ENCODE measurements at regions not wholly inside any gene's neighbourhood (a gene's known extent, or its start where the extent isn't known, plus 50 kb on each side); places are given as distances from the start of the nearest gene placed in this dataset.

DNA sequence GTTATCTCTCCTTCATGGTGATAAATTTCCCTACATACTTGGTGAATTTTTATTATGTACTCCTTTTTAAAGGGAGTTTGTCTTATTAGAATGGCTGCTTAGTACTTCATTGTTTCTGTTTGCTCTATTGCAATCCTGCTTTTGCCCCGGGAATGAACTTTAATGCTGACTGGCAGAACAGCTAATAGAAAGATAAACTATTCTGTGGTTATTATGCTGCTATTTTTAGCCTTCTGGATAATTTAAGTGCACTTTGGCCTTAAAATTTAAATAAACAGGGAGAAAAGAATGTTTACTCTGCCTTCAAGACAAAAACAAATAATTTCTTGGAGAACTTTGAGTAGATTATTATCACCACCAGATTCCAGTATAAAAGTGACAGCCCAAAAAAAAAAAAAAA lies 413.8 kb upstream of the CCDC54 start:
- TF ChIP-seq, protein P1, sequence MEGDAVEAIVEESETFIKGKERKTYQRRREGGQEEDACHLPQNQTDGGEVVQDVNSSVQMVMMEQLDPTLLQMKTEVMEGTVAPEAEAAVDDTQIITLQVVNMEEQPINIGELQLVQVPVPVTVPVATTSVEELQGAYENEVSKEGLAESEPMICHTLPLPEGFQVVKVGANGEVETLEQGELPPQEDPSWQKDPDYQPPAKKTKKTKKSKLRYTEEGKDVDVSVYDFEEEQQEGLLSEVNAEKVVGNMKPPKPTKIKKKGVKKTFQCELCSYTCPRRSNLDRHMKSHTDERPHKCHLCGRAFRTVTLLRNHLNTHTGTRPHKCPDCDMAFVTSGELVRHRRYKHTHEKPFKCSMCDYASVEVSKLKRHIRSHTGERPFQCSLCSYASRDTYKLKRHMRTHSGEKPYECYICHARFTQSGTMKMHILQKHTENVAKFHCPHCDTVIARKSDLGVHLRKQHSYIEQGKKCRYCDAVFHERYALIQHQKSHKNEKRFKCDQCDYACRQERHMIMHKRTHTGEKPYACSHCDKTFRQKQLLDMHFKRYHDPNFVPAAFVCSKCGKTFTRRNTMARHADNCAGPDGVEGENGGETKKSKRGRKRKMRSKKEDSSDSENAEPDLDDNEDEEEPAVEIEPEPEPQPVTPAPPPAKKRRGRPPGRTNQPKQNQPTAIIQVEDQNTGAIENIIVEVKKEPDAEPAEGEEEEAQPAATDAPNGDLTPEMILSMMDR (IDR thresholded peaks at IDR 0.05), result no peak
- TF ChIP-seq ZFX (IDR thresholded peaks at IDR 0.05; ENCODE audit: borderline replicate concordance), result no peak

Measured in 22Rv1 (cell line).